Omental fat pad (tissue), 3 donors: ENCODE measurements at regions not wholly inside any gene's neighbourhood (a gene's known extent, or its start where the extent isn't known, plus 50 kb on each side); places are given as distances from the start of the nearest gene placed in this dataset.

Experiments
- ATAC-seq: fragments of 150-250 bp; one replicate; pipeline ENCODE4 v1.9.1; 2016; ENCODE audit warnings: mild to moderate bottlenecking, moderate library complexity; ENCODE audit not compliant: low FRiP score
- DNase-seq: peaks from one replicate; pipeline ENCODE4 v3.0.0-alpha.2; 2019; ENCODE audit warnings: low spot score
- TF ChIP-seq, protein P1 (sequence below), 3 donors: fragments of 450-650 bp; IDR thresholded peaks; one replicate each; pipeline ENCODE4 v1.5.1; 2016 to 2017; ENCODE audit warnings: antibody characterized with exemption in 3 of 3, mild to moderate bottlenecking in 3 of 3, moderate library complexity in 2 of 3

DNA sequence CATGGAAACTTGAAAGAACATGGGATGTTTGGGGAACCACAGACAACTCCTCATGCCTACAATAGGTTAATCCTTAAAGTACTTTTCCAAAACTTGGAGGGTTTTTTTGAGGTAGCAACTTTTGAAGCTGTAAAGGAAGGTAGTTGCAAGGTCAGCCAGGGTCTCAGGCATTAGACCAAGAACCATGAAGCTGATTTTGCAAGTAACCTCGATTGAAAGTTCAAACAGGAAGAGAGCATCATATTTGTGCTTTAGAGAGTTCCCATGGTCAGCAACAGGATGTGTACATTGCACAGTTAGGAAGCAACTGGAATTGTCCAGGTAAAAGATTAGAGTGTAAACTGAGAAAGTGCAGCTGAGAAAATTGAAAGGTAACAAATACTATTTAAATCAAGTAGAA, 199.8 kb upstream of the NR2F2 start:
- ATAC-seq (no peak), DNase-seq (no peak)
- TF ChIP-seq, protein P1, sequence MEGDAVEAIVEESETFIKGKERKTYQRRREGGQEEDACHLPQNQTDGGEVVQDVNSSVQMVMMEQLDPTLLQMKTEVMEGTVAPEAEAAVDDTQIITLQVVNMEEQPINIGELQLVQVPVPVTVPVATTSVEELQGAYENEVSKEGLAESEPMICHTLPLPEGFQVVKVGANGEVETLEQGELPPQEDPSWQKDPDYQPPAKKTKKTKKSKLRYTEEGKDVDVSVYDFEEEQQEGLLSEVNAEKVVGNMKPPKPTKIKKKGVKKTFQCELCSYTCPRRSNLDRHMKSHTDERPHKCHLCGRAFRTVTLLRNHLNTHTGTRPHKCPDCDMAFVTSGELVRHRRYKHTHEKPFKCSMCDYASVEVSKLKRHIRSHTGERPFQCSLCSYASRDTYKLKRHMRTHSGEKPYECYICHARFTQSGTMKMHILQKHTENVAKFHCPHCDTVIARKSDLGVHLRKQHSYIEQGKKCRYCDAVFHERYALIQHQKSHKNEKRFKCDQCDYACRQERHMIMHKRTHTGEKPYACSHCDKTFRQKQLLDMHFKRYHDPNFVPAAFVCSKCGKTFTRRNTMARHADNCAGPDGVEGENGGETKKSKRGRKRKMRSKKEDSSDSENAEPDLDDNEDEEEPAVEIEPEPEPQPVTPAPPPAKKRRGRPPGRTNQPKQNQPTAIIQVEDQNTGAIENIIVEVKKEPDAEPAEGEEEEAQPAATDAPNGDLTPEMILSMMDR (IDR thresholded peaks at IDR 0.05) = no peak

DNA sequence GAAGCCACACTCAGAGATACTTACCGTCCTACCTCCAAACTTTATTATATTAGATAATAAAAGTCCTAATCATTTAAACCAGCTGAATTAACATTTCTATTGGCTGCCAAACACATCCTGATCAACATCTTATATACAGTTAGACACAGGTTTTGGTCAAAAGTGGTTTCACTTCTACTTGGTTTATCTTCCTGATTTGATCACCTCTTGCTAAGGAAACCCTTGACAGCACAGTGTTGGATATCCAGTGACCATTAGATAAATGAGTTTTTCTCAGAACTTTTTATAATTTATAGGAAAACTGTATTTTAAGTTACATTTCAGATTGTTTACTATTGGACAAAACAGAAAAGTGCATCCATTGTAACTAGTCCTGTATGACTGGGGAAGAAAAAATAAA, 198.4 kb upstream of the NR2F2 start:
- ATAC-seq (no peak), DNase-seq (no peak)
- TF ChIP-seq, protein P1 (IDR thresholded peaks at IDR 0.05) = no peak

DNA sequence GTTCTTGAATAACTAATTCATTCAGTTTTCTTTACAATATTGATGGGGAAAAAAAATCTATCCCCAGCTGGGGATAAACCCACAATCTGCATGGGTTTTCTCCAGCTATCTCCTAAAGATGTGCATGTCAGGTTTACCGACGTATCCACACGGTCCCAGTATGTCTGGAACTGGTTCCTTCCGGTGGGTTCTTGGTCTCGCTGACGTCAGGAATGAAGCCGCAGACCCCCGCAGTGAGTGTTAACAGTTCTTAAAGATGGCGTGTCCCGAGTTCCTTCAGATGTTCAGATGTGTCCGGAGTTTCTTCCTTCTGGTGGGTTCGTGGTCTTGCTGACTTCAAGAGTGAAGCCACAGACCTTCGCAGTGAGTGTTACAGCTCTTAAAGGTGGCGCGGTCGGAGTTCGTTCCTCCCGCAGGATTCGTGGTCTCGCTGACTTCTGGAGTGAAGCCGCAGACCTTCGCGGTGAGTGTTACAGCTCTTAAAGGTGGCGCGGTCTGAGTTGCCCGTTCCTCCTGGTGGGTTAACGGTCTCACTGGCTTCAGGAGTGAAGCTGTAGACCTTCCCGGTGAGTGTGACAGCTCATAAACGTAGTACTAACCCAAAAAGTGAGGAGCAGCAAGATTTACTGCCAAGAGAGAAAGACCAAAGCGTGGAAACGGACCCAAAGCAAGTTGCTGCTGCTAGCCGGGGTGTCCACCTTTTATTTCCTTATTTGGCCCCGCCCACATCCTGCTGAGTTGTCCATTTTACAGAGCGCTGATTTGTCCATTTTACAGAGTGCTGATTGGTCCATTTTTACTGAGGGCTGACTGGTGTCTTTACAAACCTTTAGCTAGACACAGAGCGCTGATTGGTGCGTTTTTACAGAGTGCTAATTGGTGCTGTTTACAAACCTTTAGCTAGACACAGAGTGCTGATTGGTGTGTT, 195.1 kb upstream of the NR2F2 start:
- no peak for DNase-seq
- no peak for ATAC-seq
- TF ChIP-seq, protein P1 (IDR thresholded peaks at IDR 0.05) = no peak

DNA sequence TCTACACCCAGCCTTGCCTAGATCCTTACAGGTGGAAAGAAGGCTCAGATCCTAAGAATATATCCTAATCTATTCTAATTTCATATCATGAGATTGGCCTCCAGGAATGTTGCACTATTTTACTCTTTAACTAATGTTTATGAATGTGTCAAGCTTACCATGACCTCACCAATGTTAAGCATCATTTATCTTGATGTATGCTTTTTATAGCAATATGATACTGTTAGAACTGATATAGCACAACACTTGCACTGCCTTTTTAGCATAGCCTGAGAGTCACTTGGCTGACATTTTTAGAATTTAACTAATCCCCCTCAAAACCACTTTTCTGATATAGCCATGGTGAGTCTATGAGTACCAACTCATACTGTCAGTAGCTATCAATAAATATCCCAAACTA, 191.5 kb upstream of the NR2F2 start:
- ATAC-seq (no peak), DNase-seq (no peak)
- TF ChIP-seq, protein P1 (IDR thresholded peaks at IDR 0.05) = no peak

DNA sequence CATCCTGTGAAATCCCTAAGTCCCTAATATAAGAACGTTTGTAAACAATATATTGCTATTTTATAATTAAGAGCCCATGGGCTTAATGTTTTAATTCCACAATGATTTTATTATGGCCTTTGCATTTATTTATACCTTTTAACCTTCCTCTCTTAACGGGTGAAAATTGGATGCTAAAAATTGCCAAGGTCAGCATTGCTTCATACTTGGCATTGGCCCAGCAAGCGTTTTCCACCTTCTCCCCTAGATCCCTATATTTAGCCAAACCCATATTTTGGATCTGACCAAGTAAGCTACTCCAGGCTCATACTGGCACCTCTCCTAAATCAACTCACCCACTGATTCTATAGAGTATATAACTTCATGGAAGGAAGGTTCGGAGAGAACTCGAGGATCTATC, 188.0 kb upstream of the NR2F2 start:
- TF ChIP-seq, protein P1 (IDR thresholded peaks at IDR 0.05) = no peak
- DNase-seq (no peak), ATAC-seq (no peak)

DNA sequence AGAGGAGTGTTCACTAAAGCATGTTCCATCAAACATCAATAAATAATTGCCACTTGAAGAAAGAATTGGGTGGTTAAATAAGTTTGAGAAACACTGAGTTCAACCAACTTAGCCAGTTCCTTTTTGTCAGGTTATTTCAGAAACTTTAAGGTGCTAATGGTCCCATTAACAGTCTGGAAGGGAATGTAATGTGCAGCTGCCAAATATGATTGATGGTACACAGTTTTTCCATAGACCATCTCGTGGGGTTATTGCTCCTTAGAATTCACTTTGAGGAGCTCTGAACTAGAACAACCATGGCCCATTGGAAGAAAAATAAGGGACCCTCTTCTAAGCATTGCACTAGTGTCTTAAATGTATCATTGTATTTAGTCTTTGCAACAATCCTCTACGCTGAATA, 185.8 kb upstream of the NR2F2 start:
- ATAC-seq = no peak
- TF ChIP-seq, protein P1 (IDR thresholded peaks at IDR 0.05) = no peak
- no peak for DNase-seq

DNA sequence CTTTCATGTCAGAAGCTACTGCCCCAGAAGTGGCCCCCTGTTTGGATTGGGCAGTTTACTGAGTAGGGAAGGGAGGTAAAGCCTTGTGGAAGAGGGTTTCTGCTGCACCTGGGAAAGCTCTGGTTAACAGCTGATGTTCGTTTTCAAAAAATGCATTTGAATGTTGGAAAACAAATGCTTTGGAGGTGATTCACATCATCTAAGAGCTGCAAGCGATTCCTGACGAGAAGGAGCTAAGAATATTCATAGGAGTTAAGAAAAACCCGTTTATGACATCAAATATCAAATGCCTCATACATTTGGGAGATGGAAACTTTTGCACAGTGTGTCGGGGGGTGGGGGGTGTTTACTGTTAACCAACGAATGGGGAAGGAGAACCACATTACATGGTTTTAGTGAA, 183.8 kb upstream of the NR2F2 start:
- DNase-seq (no peak), ATAC-seq (no peak)
- TF ChIP-seq, protein P1 (IDR thresholded peaks at IDR 0.05) = no peak
